ENCODE measurements at regions not wholly inside any gene's neighbourhood (a gene's known extent, or its start where the extent isn't known, plus 50 kb on each side); places are given as distances from the start of the nearest gene placed in this dataset.

GRCh38 chr10:47147186-47147585, 152.8 kb upstream of the GDF10 start:
- TF ChIP-seq CTCF (IDR thresholded peaks at IDR 0.05) (no peak), POLR2A (IDR thresholded peaks at IDR 0.05) (no peak)

All from lower leg skin (tissue), 3 donors.